ENCODE measurements at regions not wholly inside any gene's neighbourhood (a gene's known extent, or its start where the extent isn't known, plus 50 kb on each side); places are given as distances from the start of the nearest gene placed in this dataset.

- TF ChIP-seq EP300 (IDR thresholded peaks at IDR 0.05) (no peak), CTCF (IDR thresholded peaks at IDR 0.05) (no peak)
These were observed 176.0 kb downstream of the SHOX2 start for GRCh38 chr3:157930000-157930780.
